HepG2 (cell line): ENCODE measurements at regions not wholly inside any gene's neighbourhood (a gene's known extent, or its start where the extent isn't known, plus 50 kb on each side); places are given as distances from the start of the nearest gene placed in this dataset.

Experiments
- MYC ChIP-seq: sonication (generic); formaldehyde crosslinking; IDR thresholded peaks from 2 replicates; pipeline ENCODE4 v1.9.0; 2021; ENCODE audit warnings: missing genetic modification reagents, borderline replicate concordance
- ZNF230 ChIP-seq: sonication (generic); formaldehyde crosslinking; IDR thresholded peaks from 2 replicates; pipeline ENCODE4 v1.4.0; 2020; ENCODE audit warnings: mild to moderate bottlenecking, missing genetic modification reagents

- TF ChIP-seq ZNF230 (CRISPR knock-in tag) = no peak
- no peak for TF ChIP-seq MYC (CRISPR knock-in tag)
Observed at GRCh38 chr18:73979742-73980141, 167.9 kb downstream of the FBXO15 start.
